Immature natural killer cell (primary cell): ENCODE measurements at regions not wholly inside any gene's neighbourhood (a gene's known extent, or its start where the extent isn't known, plus 50 kb on each side); places are given as distances from the start of the nearest gene placed in this dataset.
A peak's percentile ranks its signal among the peaks of the same experiment; 100 is the strongest.

Experiments
- DNase-seq, 3 donors: peaks; one replicate each; pipeline ENCODE4 v3.0.0; 2022; ENCODE audit warnings: mixed read lengths in 1 of 3
- H3K27ac Mint-ChIP-seq, 6 donors: one replicate each; pipeline ENCODE4 v1.8.0; 2020; ENCODE audit warnings: mixed read lengths in 6 of 6, mild to moderate bottlenecking in 5 of 6, inconsistent platforms in 4 of 6, moderate library complexity in 3 of 6
- H3K27me3 Mint-ChIP-seq, 3 donors: one replicate each; pipeline ENCODE4 v1.8.0; 2020 to 2021; ENCODE audit warnings: low read depth in 3 of 3, mild to moderate bottlenecking in 3 of 3, mixed read lengths in 3 of 3, moderate library complexity in 3 of 3, inconsistent platforms in 1 of 3
- H3K36me3 Mint-ChIP-seq, 3 donors: one replicate each; pipeline ENCODE4 v1.8.0; 2020; ENCODE audit warnings: mixed read lengths in 3 of 3, inconsistent platforms in 2 of 3, mild to moderate bottlenecking in 2 of 3
- H3K4me1 Mint-ChIP-seq, 2 donors: one replicate each; pipeline ENCODE4 v1.8.0; 2020; ENCODE audit warnings: inconsistent platforms in 2 of 2, mild to moderate bottlenecking in 2 of 2, mixed read lengths in 2 of 2, moderate library complexity in 1 of 2
- H3K4me3 Mint-ChIP-seq, 5 donors: one replicate each; pipeline ENCODE4 v1.8.0; 2020; ENCODE audit warnings: mild to moderate bottlenecking in 5 of 5, mixed read lengths in 5 of 5, inconsistent platforms in 3 of 5, moderate library complexity in 3 of 5
- H3K9me3 Mint-ChIP-seq, 6 donors: one replicate each; pipeline ENCODE4 v1.8.0; 2020; ENCODE audit warnings: mild to moderate bottlenecking in 6 of 6, mixed read lengths in 6 of 6, inconsistent platforms in 4 of 6, moderate library complexity in 3 of 6

- Mint-ChIP-seq H3K27me3 (peaks cover 2 to 5% (median 4%) of the 10 kb centered on the region in 3 donors), H3K36me3 (peaks cover 0 to 3% (median 0%) of the 10 kb centered on the region in 3 donors), H3K9me3 (no peaks in the 10 kb centered on the region), H3K27ac (peak overlapping the region; percentile 4 to 93 (median 54)), H3K4me1 (peaks cover 37 to 46% of the 10 kb centered on the region in 2 donors), H3K4me3 (peak overlapping the region; percentile 80 to 90 (median 84))
- DNase-seq, result peak; percentile 7 to 24 (median 23)
These were observed 126.8 kb upstream of the SEM1 start for GRCh38 chr7:96836456-96836855.

- Mint-ChIP-seq H3K4me3 (peak overlapping the region; percentile 80 to 90 (median 84)), H3K9me3 (no peaks in the 10 kb centered on the region), H3K27ac (peak overlapping the region; percentile 56 to 93 (median 89)), H3K36me3 (peaks cover 0 to 3% (median 0%) of the 10 kb centered on the region in 3 donors), H3K4me1 (peaks cover 37 to 46% of the 10 kb centered on the region in 2 donors), H3K27me3 (peaks cover 2 to 7% (median 4%) of the 10 kb centered on the region in 3 donors)
- DNase-seq, result peak; percentile 60 to 65 (median 62)
These were observed 127.9 kb upstream of the SEM1 start for GRCh38 chr7:96837593-96837992.

GRCh38 chr7:96838481-96838880, 128.8 kb upstream of the SEM1 start:
- Mint-ChIP-seq H3K9me3 (no peaks in the 10 kb centered on the region), H3K27ac (no peak overlapping the region), H3K4me3 (peak overlapping the region; percentile 13 to 84 (median 39)), H3K4me1 (peaks cover 37 to 46% of the 10 kb centered on the region in 2 donors), H3K27me3 (peaks cover 8 to 10% (median 8%) of the 10 kb centered on the region in 3 donors), H3K36me3 (peaks cover 0 to 3% (median 0%) of the 10 kb centered on the region in 3 donors)
- no peak for DNase-seq

GRCh38 chr7:96855139-96855538, 145.5 kb upstream of the SEM1 start:
- H3K27me3 Mint-ChIP-seq, result peaks cover 0 to 5% (median 2%) of the 10 kb centered on the region in 3 donors
- no peak overlapping the region for H3K4me3 Mint-ChIP-seq
- H3K27ac Mint-ChIP-seq, result no peak overlapping the region
- peaks cover 0 to under 1% (median 0%) of the 10 kb centered on the region in 3 donors for H3K36me3 Mint-ChIP-seq
- DNase-seq, result no peak
- H3K4me1 Mint-ChIP-seq, result no peaks in the 10 kb centered on the region
- H3K9me3 Mint-ChIP-seq, result no peaks in the 10 kb centered on the region

GRCh38 chr7:96855691-96856090, 146.0 kb upstream of the SEM1 start:
- no peaks in the 10 kb centered on the region for H3K9me3 Mint-ChIP-seq

GRCh38 chr7:96869538-96869937, 135.8 kb upstream of the DLX6 start:
- Mint-ChIP-seq H3K4me3 (no peak overlapping the region), H3K36me3 (no peaks in the 10 kb centered on the region), H3K9me3 (peaks cover 0 to 2% (median 0%) of the 10 kb centered on the region in 6 donors), H3K27me3 (peaks cover 0 to 2% (median 0%) of the 10 kb centered on the region in 3 donors), H3K4me1 (no peaks in the 10 kb centered on the region), H3K27ac (no peak overlapping the region)
- DNase-seq, result no peak

More at GRCh38 chr7:96855691-96856090, 146.0 kb upstream of the SEM1 start:
- H3K27ac Mint-ChIP-seq, result no peak overlapping the region
- DNase-seq, result no peak
- no peaks in the 10 kb centered on the region for H3K4me1 Mint-ChIP-seq
- peaks cover 0 to 4% (median 0%) of the 10 kb centered on the region in 3 donors for H3K36me3 Mint-ChIP-seq
- peaks cover 0 to 5% (median 2%) of the 10 kb centered on the region in 3 donors for H3K27me3 Mint-ChIP-seq
- no peak overlapping the region for H3K4me3 Mint-ChIP-seq

- Mint-ChIP-seq H3K27me3 (peaks cover 0 to 1% (median 0%) of the 10 kb centered on the region in 3 donors), H3K4me1 (no peaks in the 10 kb centered on the region), H3K9me3 (peaks cover 0 to 2% (median 0%) of the 10 kb centered on the region in 6 donors), H3K27ac (no peak overlapping the region), H3K36me3 (no peaks in the 10 kb centered on the region), H3K4me3 (no peak overlapping the region)
- no peak for DNase-seq
These were observed 135.2 kb upstream of the DLX6 start for GRCh38 chr7:96870185-96870584.

- peaks cover 0 to 1% (median 0%) of the 10 kb centered on the region in 3 donors for H3K27me3 Mint-ChIP-seq
- no peak overlapping the region for H3K27ac Mint-ChIP-seq
- no peaks in the 10 kb centered on the region for H3K4me1 Mint-ChIP-seq
- no peaks in the 10 kb centered on the region for H3K36me3 Mint-ChIP-seq
- H3K4me3 Mint-ChIP-seq, result no peak overlapping the region
- DNase-seq, result no peak
- peaks cover 0 to 2% (median 0%) of the 10 kb centered on the region in 6 donors for H3K9me3 Mint-ChIP-seq
These were observed 134.4 kb upstream of the DLX6 start for GRCh38 chr7:96870934-96871333.

GRCh38 chr7:96887426-96887825, 117.9 kb upstream of the DLX6 start:
- Mint-ChIP-seq H3K4me3 (no peak overlapping the region), H3K27me3 (peaks cover 0 to 3% (median 0%) of the 10 kb centered on the region in 3 donors), H3K9me3 (no peaks in the 10 kb centered on the region), H3K36me3 (no peaks in the 10 kb centered on the region), H3K4me1 (peaks cover 3 to 11% of the 10 kb centered on the region in 2 donors), H3K27ac (no peak overlapping the region)
- DNase-seq, result no peak

- Mint-ChIP-seq H3K9me3 (no peaks in the 10 kb centered on the region), H3K4me1 (no peaks in the 10 kb centered on the region), H3K36me3 (no peaks in the 10 kb centered on the region), H3K27me3 (peaks cover 0 to 6% (median 4%) of the 10 kb centered on the region in 3 donors), H3K4me3 (no peak overlapping the region), H3K27ac (no peak overlapping the region)
- DNase-seq, result no peak
These were observed 106.2 kb upstream of the DLX6 start for GRCh38 chr7:96899108-96899507.

- no peak overlapping the region for H3K27ac Mint-ChIP-seq
- H3K36me3 Mint-ChIP-seq, result no peaks in the 10 kb centered on the region
- no peak for DNase-seq
- peaks cover 2 to 8% (median 6%) of the 10 kb centered on the region in 3 donors for H3K27me3 Mint-ChIP-seq
- no peaks in the 10 kb centered on the region for H3K9me3 Mint-ChIP-seq
- H3K4me3 Mint-ChIP-seq, result no peak overlapping the region
- no peaks in the 10 kb centered on the region for H3K4me1 Mint-ChIP-seq
These were observed 103.4 kb upstream of the DLX6 start for GRCh38 chr7:96901822-96902445.

GRCh38 chr7:96903906-96904305, 101.4 kb upstream of the DLX6 start:
- no peak overlapping the region for H3K4me3 Mint-ChIP-seq
- no peaks in the 10 kb centered on the region for H3K9me3 Mint-ChIP-seq
- H3K36me3 Mint-ChIP-seq, result no peaks in the 10 kb centered on the region
- peaks cover 4 to 8% (median 6%) of the 10 kb centered on the region in 3 donors for H3K27me3 Mint-ChIP-seq
- DNase-seq, result no peak
- no peaks in the 10 kb centered on the region for H3K4me1 Mint-ChIP-seq
- H3K27ac Mint-ChIP-seq, result no peak overlapping the region

GRCh38 chr7:96910486-96910885, 94.9 kb upstream of the DLX6 start:
- no peak overlapping the region for H3K27ac Mint-ChIP-seq
- H3K36me3 Mint-ChIP-seq, result no peaks in the 10 kb centered on the region
- no peak for DNase-seq
- H3K4me3 Mint-ChIP-seq, result no peak overlapping the region
- H3K4me1 Mint-ChIP-seq, result no peaks in the 10 kb centered on the region
- H3K27me3 Mint-ChIP-seq, result peaks cover 3 to 8% (median 4%) of the 10 kb centered on the region in 3 donors
- H3K9me3 Mint-ChIP-seq, result no peaks in the 10 kb centered on the region

- no peak overlapping the region for H3K4me3 Mint-ChIP-seq
- H3K27me3 Mint-ChIP-seq, result peaks cover 3 to 10% (median 7%) of the 10 kb centered on the region in 3 donors
- H3K27ac Mint-ChIP-seq, result no peak overlapping the region
- no peak for DNase-seq
- no peaks in the 10 kb centered on the region for H3K4me1 Mint-ChIP-seq
- H3K9me3 Mint-ChIP-seq, result no peaks in the 10 kb centered on the region
- H3K36me3 Mint-ChIP-seq, result no peaks in the 10 kb centered on the region
These were observed 90.3 kb upstream of the DLX6 start for GRCh38 chr7:96915029-96915428.

- Mint-ChIP-seq H3K4me3 (no peak overlapping the region), H3K4me1 (no peaks in the 10 kb centered on the region), H3K36me3 (no peaks in the 10 kb centered on the region), H3K27ac (no peak overlapping the region), H3K9me3 (no peaks in the 10 kb centered on the region), H3K27me3 (peaks cover 2 to 4% (median 4%) of the 10 kb centered on the region in 3 donors)
- DNase-seq, result no peak
These were observed 85.3 kb upstream of the DLX6 start for GRCh38 chr7:96920064-96920463.
